ENCODE measurements at regions not wholly inside any gene's neighbourhood (a gene's known extent, or its start where the extent isn't known, plus 50 kb on each side); places are given as distances from the start of the nearest gene placed in this dataset.

DNA sequence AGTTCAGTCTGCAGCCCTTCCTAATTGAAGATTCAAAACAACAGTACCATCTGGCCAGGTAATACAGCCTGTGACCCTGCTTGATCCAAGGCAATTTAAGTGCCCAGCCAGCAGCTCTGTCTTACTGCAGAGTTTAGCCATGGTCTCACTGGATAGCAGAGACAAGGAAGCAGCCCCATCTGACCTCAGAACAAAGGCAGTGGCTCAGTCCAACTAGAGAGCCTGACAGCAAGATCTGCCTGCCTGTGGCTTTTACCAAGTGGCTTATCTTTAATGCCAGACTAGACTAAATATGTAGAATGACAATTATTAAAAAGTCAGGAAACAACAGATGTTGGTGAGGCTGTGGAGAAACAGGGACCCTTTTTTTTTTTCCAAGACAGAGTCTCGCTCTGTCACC, 293.4 kb downstream of the DTHD1 start:
- BruUV-seq (replicated peaks) = no TSS peak
- Histone ChIP-seq H3K79me2 (ENCODE audit: control insufficient read depth, insufficient read depth, low read length) (no peaks in the 10 kb centered on the region), H3K9me1 (replicated peaks; ENCODE audit: control insufficient read depth, extremely low read depth, insufficient read depth, low read length) (no peaks in the 10 kb centered on the region), H4K20me1 (replicated peaks; ENCODE audit: control insufficient read depth, extremely low read depth, insufficient read depth, low read length) (no peaks in the 10 kb centered on the region), H3K4me1 (ENCODE audit: control insufficient read depth, extremely low read depth, insufficient read depth, low read length) (no peaks in the 10 kb centered on the region), H3K9ac (replicated peaks; ENCODE audit: extremely low read depth, insufficient read depth, low read length) (no peak overlapping the region), H3K4me3 (replicated peaks in 1 of 3; ENCODE audit: insufficient read depth in 1 of 3, low read depth in 1 of 3, low read length in 3 of 3) (no peak overlapping the region), H3K9me3 (replicated peaks; ENCODE audit: control insufficient read depth, insufficient read depth, low read length) (no peaks in the 10 kb centered on the region), H3K27ac (ENCODE audit: insufficient read depth, low read depth, low read length) (no peak overlapping the region), H3K36me3 (ENCODE audit: control insufficient read depth in 2 of 2, extremely low read depth in 1 of 2, insufficient read depth in 2 of 2, low read length in 2 of 2) (no peaks in the 10 kb centered on the region), H3K27me3 (ENCODE audit: control insufficient read depth in 2 of 2, insufficient read depth in 2 of 2, low read length in 2 of 2) (no peaks in the 10 kb centered on the region), H3K4me2 (ENCODE audit: insufficient read depth, low read length) (no peak overlapping the region), H2AFZ (ENCODE audit: low read depth, low read length) (no peak overlapping the region)
- CTCF ChIA-PET = no interaction called here
- intact Hi-C loops (cut with micrococcal nuclease) (no loop called here), dilution Hi-C loops (cut with MboI; ENCODE audit: extremely low pct_ligation_motif_present, low sequenced_read_pairs) (no loop called here)
- POLR2A ChIA-PET = no interaction called here
- DNase-seq (ENCODE audit: low read depth, low spot score) = no peak
- TF ChIP-seq, protein P1, sequence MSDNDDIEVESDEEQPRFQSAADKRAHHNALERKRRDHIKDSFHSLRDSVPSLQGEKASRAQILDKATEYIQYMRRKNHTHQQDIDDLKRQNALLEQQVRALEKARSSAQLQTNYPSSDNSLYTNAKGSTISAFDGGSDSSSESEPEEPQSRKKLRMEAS (IDR thresholded peaks at IDR 0.05; ENCODE audit: insufficient read depth, insufficient read length) = no peak
- TF ChIP-seq JUN (IDR thresholded peaks at IDR 0.05; ENCODE audit: borderline replicate concordance, insufficient read depth, insufficient read length, low read depth) (no peak), MYC (IDR thresholded peaks at IDR 0.05; ENCODE audit: low read depth, low read length) (no peak), POLR2A (IDR thresholded peaks at IDR 0.05; ENCODE audit: low read depth, low read length) (no peak), FOS (IDR thresholded peaks at IDR 0.05; ENCODE audit: borderline replicate concordance, insufficient read depth, low read length) (no peak), EZH2 (IDR thresholded peaks at IDR 0.05; ENCODE audit: borderline replicate concordance, low read depth, low read length, severe bottlenecking) (no peak), POLR2AphosphoS5 (IDR thresholded peaks at IDR 0.05; ENCODE audit: insufficient read depth, low read depth, low read length) (no peak), GATA2 (IDR thresholded peaks at IDR 0.05; ENCODE audit: insufficient read depth, insufficient read length, low read depth, low read length) (no peak)
- TF ChIP-seq, protein P2, sequence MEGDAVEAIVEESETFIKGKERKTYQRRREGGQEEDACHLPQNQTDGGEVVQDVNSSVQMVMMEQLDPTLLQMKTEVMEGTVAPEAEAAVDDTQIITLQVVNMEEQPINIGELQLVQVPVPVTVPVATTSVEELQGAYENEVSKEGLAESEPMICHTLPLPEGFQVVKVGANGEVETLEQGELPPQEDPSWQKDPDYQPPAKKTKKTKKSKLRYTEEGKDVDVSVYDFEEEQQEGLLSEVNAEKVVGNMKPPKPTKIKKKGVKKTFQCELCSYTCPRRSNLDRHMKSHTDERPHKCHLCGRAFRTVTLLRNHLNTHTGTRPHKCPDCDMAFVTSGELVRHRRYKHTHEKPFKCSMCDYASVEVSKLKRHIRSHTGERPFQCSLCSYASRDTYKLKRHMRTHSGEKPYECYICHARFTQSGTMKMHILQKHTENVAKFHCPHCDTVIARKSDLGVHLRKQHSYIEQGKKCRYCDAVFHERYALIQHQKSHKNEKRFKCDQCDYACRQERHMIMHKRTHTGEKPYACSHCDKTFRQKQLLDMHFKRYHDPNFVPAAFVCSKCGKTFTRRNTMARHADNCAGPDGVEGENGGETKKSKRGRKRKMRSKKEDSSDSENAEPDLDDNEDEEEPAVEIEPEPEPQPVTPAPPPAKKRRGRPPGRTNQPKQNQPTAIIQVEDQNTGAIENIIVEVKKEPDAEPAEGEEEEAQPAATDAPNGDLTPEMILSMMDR (IDR thresholded peaks at IDR 0.05; ENCODE audit: extremely low read depth in 1 of 2, insufficient read depth in 1 of 2, low read depth in 1 of 2, low read length in 2 of 2) = no peak
- no peak for FAIRE-seq
